GM23338 (cell line): ENCODE measurements at regions not wholly inside any gene's neighbourhood (a gene's known extent, or its start where the extent isn't known, plus 50 kb on each side); places are given as distances from the start of the nearest gene placed in this dataset.

Experiments
- ATAC-seq: fragments of 200-7000 bp; cut with Tn5 transposase; 3 replicates; pipeline ENCODE4 v1.9.1; 2020
- DNase-seq: peaks from one replicate; pipeline ENCODE4 v3.0.0-alpha.2; 2015; ENCODE audit warnings: low spot score
- H2AFZ ChIP-seq: fragments of 200-600 bp; sonication (generic); 2 replicates; pipeline ENCODE4 v1.8.0; 2016; ENCODE audit warnings: antibody characterized with exemption, mild to moderate bottlenecking, moderate library complexity
- H3F3A ChIP-seq: fragments of 200-600 bp; sonication (generic); replicated peaks from 2 replicates; pipeline ENCODE4 v1.8.0; 2017; ENCODE audit warnings: antibody characterized with exemption, mixed run types, low read depth
- H3K27ac ChIP-seq: fragments of 200-600 bp; sonication (generic); 2 replicates; pipeline ENCODE4 v1.6.1; 2016; ENCODE audit warnings: low read depth
- H3K27me3 ChIP-seq: fragments of 200-600 bp; sonication (generic); 2 replicates; pipeline ENCODE4 v1.8.0; 2016; ENCODE audit warnings: mild to moderate bottlenecking, mixed run types, moderate library complexity; ENCODE audit not compliant: insufficient read depth
- H3K36me3 ChIP-seq: fragments of 200-600 bp; sonication (generic); 2 replicates; pipeline ENCODE4 v1.8.0; 2016; ENCODE audit warnings: mild to moderate bottlenecking; ENCODE audit not compliant: insufficient read depth
- H3K4me1 ChIP-seq: fragments of 200-600 bp; sonication (generic); 2 replicates; pipeline ENCODE4 v1.8.0; 2016; ENCODE audit warnings: mild to moderate bottlenecking, moderate library complexity; ENCODE audit not compliant: insufficient read depth
- H3K4me2 ChIP-seq: fragments of 200-600 bp; sonication (generic); 2 replicates; pipeline ENCODE4 v1.7.1; 2017; ENCODE audit warnings: mixed run types
- H3K4me3 ChIP-seq: fragments of 200-600 bp; sonication (generic); 2 replicates; pipeline ENCODE4 v1.6.1; 2016; ENCODE audit warnings: mixed run types
- H3K79me2 ChIP-seq: fragments of 200-600 bp; sonication (generic); replicated peaks from 2 replicates; pipeline ENCODE4 v1.8.0; 2017; ENCODE audit warnings: mild to moderate bottlenecking; ENCODE audit not compliant: insufficient read depth
- H3K9me2 ChIP-seq: fragments of 200-600 bp; sonication (generic); 2 replicates; pipeline ENCODE4 v1.8.0; 2017; ENCODE audit not compliant: insufficient read depth
- H4K20me1 ChIP-seq: fragments of 200-600 bp; sonication (generic); replicated peaks from 2 replicates; pipeline ENCODE4 v1.8.0; 2017; ENCODE audit warnings: mild to moderate bottlenecking; ENCODE audit not compliant: insufficient read depth
- H3K27ac Mint-ChIP-seq: 2 replicates; pipeline ENCODE4 v1.8.0; 2020; ENCODE audit warnings: inconsistent platforms, mild to moderate bottlenecking, moderate library complexity, mixed read lengths
- H3K27me3 Mint-ChIP-seq: 3 replicates; pipeline ENCODE4 v1.8.0; 2022; ENCODE audit warnings: low read depth, mild to moderate bottlenecking, moderate library complexity, mixed read lengths, inconsistent platforms; ENCODE audit not compliant: insufficient read depth, poor library complexity
- H3K36me3 Mint-ChIP-seq: 3 replicates; pipeline ENCODE4 v1.8.0; 2021; ENCODE audit warnings: low read depth, mild to moderate bottlenecking, inconsistent platforms, moderate library complexity, mixed read lengths
- H3K4me1 Mint-ChIP-seq: 3 replicates; pipeline ENCODE4 v1.8.0; 2020; ENCODE audit warnings: mild to moderate bottlenecking, inconsistent platforms, mixed read lengths
- H3K4me3 Mint-ChIP-seq: 3 replicates; pipeline ENCODE4 v1.8.0; 2021; ENCODE audit warnings: moderate library complexity, mild to moderate bottlenecking, inconsistent platforms, mixed read lengths
- H3K9me3 Mint-ChIP-seq: 3 replicates; pipeline ENCODE4 v1.8.0; 2020; ENCODE audit warnings: moderate library complexity, mild to moderate bottlenecking, inconsistent platforms, mixed read lengths
- CREB1 ChIP-seq: fragments of 250-450 bp; sonication (Bioruptor Pico); IDR thresholded peaks from 2 replicates; pipeline ENCODE4 v1.5.0; 2020; ENCODE audit warnings: low read depth, mild to moderate bottlenecking, moderate library complexity
- EZH2 ChIP-seq: fragments of 200-600 bp; sonication (generic); IDR thresholded peaks from one replicate; pipeline ENCODE4 v1.8.0; 2017; ENCODE audit warnings: antibody characterized with exemption, mild to moderate bottlenecking, low read depth; ENCODE audit not compliant: unreplicated experiment
- EZH2phosphoT487 ChIP-seq: fragments of 200-600 bp; sonication (generic); IDR thresholded peaks from one replicate; pipeline ENCODE4 v1.8.1; 2018; ENCODE audit warnings: antibody characterized with exemption; ENCODE audit not compliant: unreplicated experiment
- JUNB ChIP-seq: IDR thresholded peaks from one replicate; pipeline ENCODE4 v1.6.1; 2016; ENCODE audit warnings: antibody characterized with exemption; ENCODE audit not compliant: unreplicated experiment
- NANOG ChIP-seq: IDR thresholded peaks from 2 replicates; pipeline ENCODE4 v1.6.1; 2016; ENCODE audit warnings: antibody characterized with exemption, borderline replicate concordance
- POLR2AphosphoS5 ChIP-seq: IDR thresholded peaks from 2 replicates; pipeline ENCODE4 v1.6.1; 2016; ENCODE audit warnings: antibody characterized with exemption, low read depth
- STAT1 ChIP-seq: IDR thresholded peaks from one replicate; pipeline ENCODE4 v1.6.1; 2016; ENCODE audit warnings: antibody characterized with exemption; ENCODE audit not compliant: unreplicated experiment
- ZNF331 ChIP-seq: fragments of 250-450 bp; sonication (Bioruptor Pico); IDR thresholded peaks from 2 replicates; pipeline ENCODE4 v1.5.0; 2020; ENCODE audit warnings: low read depth, mild to moderate bottlenecking, moderate library complexity
- TF ChIP-seq, protein P1 (sequence below): IDR thresholded peaks from 2 replicates; pipeline ENCODE4 v1.6.1; 2016; ENCODE audit warnings: antibody characterized with exemption
- TF ChIP-seq, protein P2 (sequence below): IDR thresholded peaks from one replicate; pipeline ENCODE4 v1.6.1; 2018; ENCODE audit warnings: antibody characterized with exemption; ENCODE audit not compliant: unreplicated experiment
- TF ChIP-seq, protein P3 (sequence below), 2 experiments: fragments of 200-600 bp in 1 of 2; sonication (generic) in 1 of 2; conservative IDR thresholded peaks; 2 replicates each; pipeline versions ENCODE4 v1.5.1 to v1.6.1; 2016 to 2017; ENCODE audit warnings: antibody characterized with exemption in 2 of 2, low read depth in 2 of 2, mild to moderate bottlenecking in 2 of 2, moderate library complexity in 1 of 2
- TF ChIP-seq, protein P4 (sequence below): fragments of 250-450 bp; sonication (Bioruptor Pico); IDR thresholded peaks from 2 replicates; pipeline ENCODE4 v1.5.0; 2020; ENCODE audit warnings: mild to moderate bottlenecking, moderate library complexity

DNA sequence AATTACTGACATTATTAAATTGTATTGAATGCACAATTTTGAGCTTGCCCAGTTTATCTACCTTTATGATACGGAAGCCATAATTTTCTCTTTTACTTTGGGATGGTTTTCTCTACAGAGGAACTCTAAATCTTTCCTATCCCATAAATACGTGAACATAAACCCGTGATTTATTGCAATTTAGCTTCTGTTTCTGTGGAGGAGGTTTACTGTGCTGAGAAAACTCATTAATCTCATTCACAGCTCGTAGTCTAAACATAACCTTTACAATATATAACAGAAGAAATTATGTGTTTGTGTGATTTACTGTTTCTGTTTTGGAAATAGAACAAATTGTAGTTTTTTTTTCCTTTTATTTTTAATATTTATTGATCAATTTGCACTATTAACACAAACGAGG lies 207.1 kb upstream of the PCDH9 start (continued):
- TF ChIP-seq, protein P1, sequence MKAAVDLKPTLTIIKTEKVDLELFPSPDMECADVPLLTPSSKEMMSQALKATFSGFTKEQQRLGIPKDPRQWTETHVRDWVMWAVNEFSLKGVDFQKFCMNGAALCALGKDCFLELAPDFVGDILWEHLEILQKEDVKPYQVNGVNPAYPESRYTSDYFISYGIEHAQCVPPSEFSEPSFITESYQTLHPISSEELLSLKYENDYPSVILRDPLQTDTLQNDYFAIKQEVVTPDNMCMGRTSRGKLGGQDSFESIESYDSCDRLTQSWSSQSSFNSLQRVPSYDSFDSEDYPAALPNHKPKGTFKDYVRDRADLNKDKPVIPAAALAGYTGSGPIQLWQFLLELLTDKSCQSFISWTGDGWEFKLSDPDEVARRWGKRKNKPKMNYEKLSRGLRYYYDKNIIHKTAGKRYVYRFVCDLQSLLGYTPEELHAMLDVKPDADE = no peak
- TF ChIP-seq NANOG (no peak), POLR2AphosphoS5 (no peak)
- TF ChIP-seq, protein P2, sequence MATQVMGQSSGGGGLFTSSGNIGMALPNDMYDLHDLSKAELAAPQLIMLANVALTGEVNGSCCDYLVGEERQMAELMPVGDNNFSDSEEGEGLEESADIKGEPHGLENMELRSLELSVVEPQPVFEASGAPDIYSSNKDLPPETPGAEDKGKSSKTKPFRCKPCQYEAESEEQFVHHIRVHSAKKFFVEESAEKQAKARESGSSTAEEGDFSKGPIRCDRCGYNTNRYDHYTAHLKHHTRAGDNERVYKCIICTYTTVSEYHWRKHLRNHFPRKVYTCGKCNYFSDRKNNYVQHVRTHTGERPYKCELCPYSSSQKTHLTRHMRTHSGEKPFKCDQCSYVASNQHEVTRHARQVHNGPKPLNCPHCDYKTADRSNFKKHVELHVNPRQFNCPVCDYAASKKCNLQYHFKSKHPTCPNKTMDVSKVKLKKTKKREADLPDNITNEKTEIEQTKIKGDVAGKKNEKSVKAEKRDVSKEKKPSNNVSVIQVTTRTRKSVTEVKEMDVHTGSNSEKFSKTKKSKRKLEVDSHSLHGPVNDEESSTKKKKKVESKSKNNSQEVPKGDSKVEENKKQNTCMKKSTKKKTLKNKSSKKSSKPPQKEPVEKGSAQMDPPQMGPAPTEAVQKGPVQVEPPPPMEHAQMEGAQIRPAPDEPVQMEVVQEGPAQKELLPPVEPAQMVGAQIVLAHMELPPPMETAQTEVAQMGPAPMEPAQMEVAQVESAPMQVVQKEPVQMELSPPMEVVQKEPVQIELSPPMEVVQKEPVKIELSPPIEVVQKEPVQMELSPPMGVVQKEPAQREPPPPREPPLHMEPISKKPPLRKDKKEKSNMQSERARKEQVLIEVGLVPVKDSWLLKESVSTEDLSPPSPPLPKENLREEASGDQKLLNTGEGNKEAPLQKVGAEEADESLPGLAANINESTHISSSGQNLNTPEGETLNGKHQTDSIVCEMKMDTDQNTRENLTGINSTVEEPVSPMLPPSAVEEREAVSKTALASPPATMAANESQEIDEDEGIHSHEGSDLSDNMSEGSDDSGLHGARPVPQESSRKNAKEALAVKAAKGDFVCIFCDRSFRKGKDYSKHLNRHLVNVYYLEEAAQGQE = no peak
- TF ChIP-seq, protein P3, sequence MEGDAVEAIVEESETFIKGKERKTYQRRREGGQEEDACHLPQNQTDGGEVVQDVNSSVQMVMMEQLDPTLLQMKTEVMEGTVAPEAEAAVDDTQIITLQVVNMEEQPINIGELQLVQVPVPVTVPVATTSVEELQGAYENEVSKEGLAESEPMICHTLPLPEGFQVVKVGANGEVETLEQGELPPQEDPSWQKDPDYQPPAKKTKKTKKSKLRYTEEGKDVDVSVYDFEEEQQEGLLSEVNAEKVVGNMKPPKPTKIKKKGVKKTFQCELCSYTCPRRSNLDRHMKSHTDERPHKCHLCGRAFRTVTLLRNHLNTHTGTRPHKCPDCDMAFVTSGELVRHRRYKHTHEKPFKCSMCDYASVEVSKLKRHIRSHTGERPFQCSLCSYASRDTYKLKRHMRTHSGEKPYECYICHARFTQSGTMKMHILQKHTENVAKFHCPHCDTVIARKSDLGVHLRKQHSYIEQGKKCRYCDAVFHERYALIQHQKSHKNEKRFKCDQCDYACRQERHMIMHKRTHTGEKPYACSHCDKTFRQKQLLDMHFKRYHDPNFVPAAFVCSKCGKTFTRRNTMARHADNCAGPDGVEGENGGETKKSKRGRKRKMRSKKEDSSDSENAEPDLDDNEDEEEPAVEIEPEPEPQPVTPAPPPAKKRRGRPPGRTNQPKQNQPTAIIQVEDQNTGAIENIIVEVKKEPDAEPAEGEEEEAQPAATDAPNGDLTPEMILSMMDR (conservative IDR thresholded peaks at IDR 0.05; ENCODE audit: low read depth in 2 of 2) = no peak

DNA sequence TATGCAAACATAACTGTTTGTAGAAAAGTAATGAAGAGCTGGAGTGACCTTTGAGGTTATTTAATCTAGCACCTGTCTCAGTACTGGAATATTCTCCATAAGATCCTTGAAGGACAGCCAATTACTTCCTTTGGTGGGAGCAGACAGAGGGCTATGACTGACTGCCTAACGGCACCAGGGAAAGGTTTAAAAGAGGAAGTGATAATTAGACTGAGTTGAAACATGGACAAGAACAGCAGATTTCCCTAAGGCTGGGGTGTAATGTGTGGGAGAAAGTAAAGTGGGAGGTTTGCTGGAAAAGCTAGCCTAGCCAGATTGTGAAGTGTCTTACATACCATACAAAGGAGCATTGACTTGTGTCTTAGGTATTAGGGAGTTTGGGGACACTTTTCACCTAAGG lies 191.3 kb upstream of the PCDH9 start:
- Histone ChIP-seq H3K4me2 (no peak overlapping the region), H3K27ac (no peak overlapping the region), H2AFZ (no peak overlapping the region), H3K4me1 (no peaks in the 10 kb centered on the region), H3F3A (no peaks in the 10 kb centered on the region), H3K79me2 (no peaks in the 10 kb centered on the region), H4K20me1 (no peaks in the 10 kb centered on the region), H3K4me3 (no peak overlapping the region), H3K36me3 (no peaks in the 10 kb centered on the region), H3K9me2 (no peaks in the 10 kb centered on the region), H3K27me3 (no peaks in the 10 kb centered on the region)
- H3K27me3 Mint-ChIP-seq = no peaks in the 10 kb centered on the region
- TF ChIP-seq, protein P1 = no peak
- TF ChIP-seq CREB1 (CRISPR knock-in tag) (no peak), EZH2phosphoT487 (no peak), JUNB (no peak), STAT1 (no peak), EZH2 (no peak), NANOG (no peak), ZNF331 (CRISPR knock-in tag) (no peak)
- TF ChIP-seq, protein P4, sequence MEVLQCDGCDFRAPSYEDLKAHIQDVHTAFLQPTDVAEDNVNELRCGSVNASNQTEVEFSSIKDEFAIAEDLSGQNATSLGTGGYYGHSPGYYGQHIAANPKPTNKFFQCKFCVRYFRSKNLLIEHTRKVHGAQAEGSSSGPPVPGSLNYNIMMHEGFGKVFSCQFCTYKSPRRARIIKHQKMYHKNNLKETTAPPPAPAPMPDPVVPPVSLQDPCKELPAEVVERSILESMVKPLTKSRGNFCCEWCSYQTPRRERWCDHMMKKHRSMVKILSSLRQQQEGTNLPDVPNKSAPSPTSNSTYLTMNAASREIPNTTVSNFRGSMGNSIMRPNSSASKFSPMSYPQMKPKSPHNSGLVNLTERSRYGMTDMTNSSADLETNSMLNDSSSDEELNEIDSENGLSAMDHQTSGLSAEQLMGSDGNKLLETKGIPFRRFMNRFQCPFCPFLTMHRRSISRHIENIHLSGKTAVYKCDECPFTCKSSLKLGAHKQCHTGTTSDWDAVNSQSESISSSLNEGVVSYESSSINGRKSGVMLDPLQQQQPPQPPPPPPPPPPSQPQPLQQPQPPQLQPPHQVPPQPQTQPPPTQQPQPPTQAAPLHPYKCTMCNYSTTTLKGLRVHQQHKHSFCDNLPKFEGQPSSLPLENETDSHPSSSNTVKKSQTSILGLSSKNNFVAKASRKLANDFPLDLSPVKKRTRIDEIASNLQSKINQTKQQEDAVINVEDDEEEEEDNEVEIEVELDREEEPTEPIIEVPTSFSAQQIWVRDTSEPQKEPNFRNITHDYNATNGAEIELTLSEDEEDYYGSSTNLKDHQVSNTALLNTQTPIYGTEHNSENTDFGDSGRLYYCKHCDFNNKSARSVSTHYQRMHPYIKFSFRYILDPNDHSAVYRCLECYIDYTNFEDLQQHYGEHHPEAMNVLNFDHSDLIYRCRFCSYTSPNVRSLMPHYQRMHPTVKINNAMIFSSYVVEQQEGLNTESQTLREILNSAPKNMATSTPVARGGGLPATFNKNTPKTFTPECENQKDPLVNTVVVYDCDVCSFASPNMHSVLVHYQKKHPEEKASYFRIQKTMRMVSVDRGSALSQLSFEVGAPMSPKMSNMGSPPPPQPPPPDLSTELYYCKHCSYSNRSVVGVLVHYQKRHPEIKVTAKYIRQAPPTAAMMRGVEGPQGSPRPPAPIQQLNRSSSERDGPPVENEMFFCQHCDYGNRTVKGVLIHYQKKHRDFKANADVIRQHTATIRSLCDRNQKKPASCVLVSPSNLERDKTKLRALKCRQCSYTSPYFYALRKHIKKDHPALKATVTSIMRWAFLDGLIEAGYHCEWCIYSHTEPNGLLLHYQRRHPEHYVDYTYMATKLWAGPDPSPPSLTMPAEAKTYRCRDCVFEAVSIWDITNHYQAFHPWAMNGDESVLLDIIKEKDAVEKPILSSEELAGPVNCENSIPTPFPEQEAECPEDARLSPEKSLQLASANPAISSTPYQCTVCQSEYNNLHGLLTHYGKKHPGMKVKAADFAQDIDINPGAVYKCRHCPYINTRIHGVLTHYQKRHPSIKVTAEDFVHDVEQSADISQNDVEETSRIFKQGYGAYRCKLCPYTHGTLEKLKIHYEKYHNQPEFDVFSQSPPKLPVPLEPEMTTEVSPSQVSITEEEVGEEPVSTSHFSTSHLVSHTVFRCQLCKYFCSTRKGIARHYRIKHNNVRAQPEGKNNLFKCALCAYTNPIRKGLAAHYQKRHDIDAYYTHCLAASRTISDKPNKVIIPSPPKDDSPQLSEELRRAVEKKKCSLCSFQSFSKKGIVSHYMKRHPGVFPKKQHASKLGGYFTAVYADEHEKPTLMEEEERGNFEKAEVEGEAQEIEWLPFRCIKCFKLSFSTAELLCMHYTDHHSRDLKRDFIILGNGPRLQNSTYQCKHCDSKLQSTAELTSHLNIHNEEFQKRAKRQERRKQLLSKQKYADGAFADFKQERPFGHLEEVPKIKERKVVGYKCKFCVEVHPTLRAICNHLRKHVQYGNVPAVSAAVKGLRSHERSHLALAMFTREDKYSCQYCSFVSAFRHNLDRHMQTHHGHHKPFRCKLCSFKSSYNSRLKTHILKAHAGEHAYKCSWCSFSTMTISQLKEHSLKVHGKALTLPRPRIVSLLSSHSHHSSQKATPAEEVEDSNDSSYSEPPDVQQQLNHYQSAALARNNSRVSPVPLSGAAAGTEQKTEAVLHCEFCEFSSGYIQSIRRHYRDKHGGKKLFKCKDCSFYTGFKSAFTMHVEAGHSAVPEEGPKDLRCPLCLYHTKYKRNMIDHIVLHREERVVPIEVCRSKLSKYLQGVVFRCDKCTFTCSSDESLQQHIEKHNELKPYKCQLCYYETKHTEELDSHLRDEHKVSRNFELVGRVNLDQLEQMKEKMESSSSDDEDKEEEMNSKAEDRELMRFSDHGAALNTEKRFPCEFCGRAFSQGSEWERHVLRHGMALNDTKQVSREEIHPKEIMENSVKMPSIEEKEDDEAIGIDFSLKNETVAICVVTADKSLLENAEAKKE (CRISPR knock-in tag) = no peak
- H3K36me3 Mint-ChIP-seq = no peaks in the 10 kb centered on the region
- no peak overlapping the region for H3K4me3 Mint-ChIP-seq
- ATAC-seq (no peak), DNase-seq (no peak)
- no peak overlapping the region for H3K27ac Mint-ChIP-seq
- H3K4me1 Mint-ChIP-seq = no peaks in the 10 kb centered on the region
- no peaks in the 10 kb centered on the region for H3K9me3 Mint-ChIP-seq
